ENCODE measurements at regions not wholly inside any gene's neighbourhood (a gene's known extent, or its start where the extent isn't known, plus 50 kb on each side); places are given as distances from the start of the nearest gene placed in this dataset.

DNA sequence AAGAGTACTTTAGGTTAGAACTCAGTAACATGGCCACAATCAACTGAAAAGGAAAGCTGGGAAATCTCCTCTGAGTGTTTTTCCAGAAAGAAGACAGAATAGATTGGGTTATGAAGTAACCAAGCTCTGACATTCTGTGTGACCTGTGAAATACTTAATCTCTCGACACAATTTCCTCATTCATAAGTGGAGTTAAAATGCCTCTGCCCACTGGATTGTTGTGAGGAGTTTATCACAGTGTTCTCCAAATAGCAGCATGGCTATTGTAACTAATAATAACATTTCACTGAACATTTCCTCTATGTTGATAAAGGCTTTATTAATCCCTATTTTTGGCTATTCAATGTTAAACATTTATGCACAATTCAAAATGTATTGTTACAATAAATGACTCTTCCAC is 311.0 kb downstream of the GABRB2 start:
- CTCF ChIA-PET, result no interaction called here
- H3K4me3 Mint-ChIP-seq, result no peak overlapping the region
- H3K27me3 Mint-ChIP-seq, result no peaks in the 10 kb centered on the region
- H3K27ac Mint-ChIP-seq, result no peak overlapping the region
- H3K36me3 Mint-ChIP-seq (ENCODE audit: low read depth), result no peaks in the 10 kb centered on the region
- DNase-seq, result no peak
- no peaks in the 10 kb centered on the region for H3K9me3 Mint-ChIP-seq
- H3K4me1 Mint-ChIP-seq, result no peaks in the 10 kb centered on the region
- POLR2A ChIA-PET, result no interaction called here

DNA sequence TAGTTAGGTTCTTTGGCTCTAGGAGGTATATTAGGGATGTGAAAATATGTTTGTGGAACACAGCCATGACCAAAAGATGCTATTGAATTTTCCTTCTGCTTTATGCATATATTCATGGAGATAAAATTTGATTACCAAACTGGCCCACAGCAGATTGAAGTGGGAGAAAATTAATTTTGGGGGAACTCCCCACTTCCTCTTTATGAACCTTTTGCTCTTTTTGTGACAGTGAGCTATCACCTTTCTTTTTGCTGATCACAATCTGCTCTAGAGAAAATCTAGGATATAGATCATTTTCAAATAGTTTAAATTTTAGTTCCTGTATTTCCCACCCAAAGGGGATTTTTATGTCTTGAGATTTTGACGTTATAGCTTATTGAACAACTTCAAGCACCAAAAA is 313.0 kb downstream of the GABRB2 start:
- DNase-seq, result no peak
- Mint-ChIP-seq H3K27ac (no peak overlapping the region), H3K4me3 (no peak overlapping the region), H3K27me3 (no peaks in the 10 kb centered on the region), H3K4me1 (no peaks in the 10 kb centered on the region), H3K36me3 (ENCODE audit: low read depth) (no peaks in the 10 kb centered on the region), H3K9me3 (no peaks in the 10 kb centered on the region)
- CTCF ChIA-PET, result no interaction called here
- POLR2A ChIA-PET, result no interaction called here

DNA sequence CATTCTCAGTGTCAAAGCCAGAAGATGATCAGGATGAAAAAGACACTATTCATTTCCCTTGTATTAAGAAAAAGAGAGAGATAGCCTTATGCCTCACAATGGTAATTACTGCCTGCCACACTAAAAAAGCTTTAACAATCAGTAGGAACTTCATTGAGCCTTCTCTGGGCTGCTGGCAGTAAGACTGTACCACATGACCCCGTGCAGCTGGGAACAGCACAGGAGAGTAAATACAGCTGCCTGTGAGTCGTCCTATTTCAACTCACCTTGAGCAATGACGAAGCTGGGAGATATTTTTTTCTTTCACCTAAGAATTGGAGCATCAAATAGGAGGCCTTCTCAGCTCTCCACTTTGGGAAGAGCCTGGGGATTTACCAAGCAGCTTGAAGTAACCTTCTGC is 316.3 kb downstream of the GABRB2 start:
- H3K36me3 Mint-ChIP-seq (ENCODE audit: low read depth), result no peaks in the 10 kb centered on the region
- DNase-seq, result no peak
- H3K4me3 Mint-ChIP-seq, result no peak overlapping the region
- H3K4me1 Mint-ChIP-seq, result no peaks in the 10 kb centered on the region
- H3K27me3 Mint-ChIP-seq, result no peaks in the 10 kb centered on the region
- H3K27ac Mint-ChIP-seq, result no peak overlapping the region
- H3K9me3 Mint-ChIP-seq, result no peaks in the 10 kb centered on the region
- ChIA-PET CTCF (no interaction called here), POLR2A (no interaction called here)

DNA sequence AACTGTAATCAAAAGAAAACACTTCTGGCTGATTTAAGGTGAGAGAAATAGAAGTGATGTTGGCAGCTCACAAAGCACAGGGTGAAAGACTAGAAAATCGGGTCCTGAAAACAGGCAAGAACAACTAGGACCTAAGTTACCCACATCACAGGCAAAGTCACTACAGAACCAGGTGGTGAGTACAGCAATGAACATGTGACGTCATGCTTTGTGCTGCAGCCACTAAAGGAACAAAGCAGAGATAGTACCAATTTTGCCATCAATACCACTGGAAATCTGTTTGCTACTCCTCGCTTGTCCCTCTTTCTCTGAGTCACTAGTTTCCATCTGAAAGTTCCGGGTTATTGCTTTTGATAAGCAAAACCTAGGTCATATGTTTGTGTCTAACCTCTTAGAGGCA is 326.7 kb downstream of the GABRB2 start:
- ChIA-PET CTCF (no interaction called here), POLR2A (no interaction called here)
- H3K36me3 Mint-ChIP-seq (ENCODE audit: low read depth), result no peaks in the 10 kb centered on the region
- H3K4me3 Mint-ChIP-seq, result no peak overlapping the region
- no peaks in the 10 kb centered on the region for H3K9me3 Mint-ChIP-seq
- DNase-seq, result no peak
- no peak overlapping the region for H3K27ac Mint-ChIP-seq
- no peaks in the 10 kb centered on the region for H3K27me3 Mint-ChIP-seq
- no peaks in the 10 kb centered on the region for H3K4me1 Mint-ChIP-seq

DNA sequence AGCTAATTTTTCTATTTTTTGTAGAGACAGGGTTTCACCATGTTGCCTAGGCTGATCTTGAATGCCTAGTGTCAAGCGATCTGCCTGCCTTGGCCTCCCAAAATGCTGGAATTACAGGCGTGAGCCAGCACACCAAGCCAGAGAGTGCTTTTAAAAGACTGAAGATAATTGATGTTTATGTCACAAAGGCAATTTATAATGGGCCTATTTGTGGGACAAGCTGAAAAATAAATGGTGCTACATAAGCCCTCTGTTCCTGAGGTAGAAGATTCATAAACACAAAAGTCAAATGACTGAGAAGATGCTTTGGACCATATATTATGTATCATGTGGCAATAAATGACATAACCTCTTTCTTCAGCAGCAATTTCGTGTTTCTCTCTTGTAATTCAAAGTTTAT is 329.6 kb downstream of the GABRB2 start:
- Mint-ChIP-seq H3K9me3 (no peaks in the 10 kb centered on the region), H3K27me3 (no peaks in the 10 kb centered on the region), H3K27ac (no peak overlapping the region), H3K36me3 (ENCODE audit: low read depth) (no peaks in the 10 kb centered on the region), H3K4me3 (no peak overlapping the region), H3K4me1 (no peaks in the 10 kb centered on the region)
- CTCF ChIA-PET, result no interaction called here
- POLR2A ChIA-PET, result no interaction called here
- DNase-seq, result no peak

DNA sequence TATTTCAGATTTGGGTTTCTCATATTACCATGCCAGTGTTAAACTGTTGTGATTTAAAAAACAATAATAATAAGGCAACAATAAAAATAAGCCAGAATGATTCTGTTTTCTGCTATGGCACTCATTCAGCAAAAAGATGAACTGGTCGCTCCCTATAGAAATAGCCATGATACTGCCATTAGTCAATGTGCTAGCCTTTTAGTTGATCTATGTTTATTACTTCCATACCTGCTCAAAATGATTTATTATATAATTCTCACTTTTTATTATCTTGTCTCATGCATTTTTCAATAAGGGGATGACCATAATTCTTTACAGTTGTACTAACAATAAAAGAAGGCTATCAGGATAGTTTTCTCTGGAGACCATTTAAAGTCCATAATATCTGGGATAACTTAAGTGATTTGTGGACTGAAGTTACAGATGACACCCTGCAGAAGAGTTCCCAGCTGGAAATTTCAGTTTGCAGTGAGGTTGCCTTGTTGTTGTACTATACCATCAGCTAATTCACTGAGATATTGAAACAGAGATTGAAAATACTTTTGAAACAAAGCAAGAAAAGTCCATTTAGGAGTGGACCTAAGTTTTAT is 334.3 kb downstream of the GABRB2 start:
- Mint-ChIP-seq H3K36me3 (ENCODE audit: low read depth) (no peaks in the 10 kb centered on the region), H3K4me1 (no peaks in the 10 kb centered on the region), H3K27me3 (no peaks in the 10 kb centered on the region), H3K27ac (no peak overlapping the region), H3K9me3 (no peaks in the 10 kb centered on the region), H3K4me3 (no peak overlapping the region)
- CTCF ChIA-PET, result no interaction called here
- POLR2A ChIA-PET, result no interaction called here
- no peak for DNase-seq

DNA sequence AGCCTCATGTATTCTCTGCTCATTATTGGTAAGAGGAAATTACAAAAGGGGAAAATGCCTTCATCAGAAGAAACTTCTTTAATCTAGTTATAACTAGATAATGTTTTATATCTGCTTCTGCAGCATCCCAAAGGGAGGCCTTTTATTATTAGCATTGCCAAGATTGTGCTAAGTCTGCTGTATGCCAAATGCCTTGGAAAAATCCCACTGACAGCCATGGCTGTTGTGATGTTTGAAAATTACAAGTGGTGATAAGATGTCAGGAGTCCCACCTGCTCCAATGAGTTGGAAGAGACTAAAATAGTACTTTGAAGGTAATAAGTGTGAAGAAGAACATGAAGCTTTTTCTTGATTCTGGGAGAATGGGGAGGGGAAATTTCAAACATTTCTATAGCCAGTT is 345.0 kb downstream of the GABRB2 start:
- H3K4me3 Mint-ChIP-seq, result no peak overlapping the region
- no peak overlapping the region for H3K27ac Mint-ChIP-seq
- CTCF ChIA-PET, result no interaction called here
- H3K9me3 Mint-ChIP-seq, result no peaks in the 10 kb centered on the region
- DNase-seq, result no peak
- H3K27me3 Mint-ChIP-seq, result no peaks in the 10 kb centered on the region
- POLR2A ChIA-PET, result no interaction called here
- no peaks in the 10 kb centered on the region for H3K36me3 Mint-ChIP-seq (ENCODE audit: low read depth)
- no peaks in the 10 kb centered on the region for H3K4me1 Mint-ChIP-seq

DNA sequence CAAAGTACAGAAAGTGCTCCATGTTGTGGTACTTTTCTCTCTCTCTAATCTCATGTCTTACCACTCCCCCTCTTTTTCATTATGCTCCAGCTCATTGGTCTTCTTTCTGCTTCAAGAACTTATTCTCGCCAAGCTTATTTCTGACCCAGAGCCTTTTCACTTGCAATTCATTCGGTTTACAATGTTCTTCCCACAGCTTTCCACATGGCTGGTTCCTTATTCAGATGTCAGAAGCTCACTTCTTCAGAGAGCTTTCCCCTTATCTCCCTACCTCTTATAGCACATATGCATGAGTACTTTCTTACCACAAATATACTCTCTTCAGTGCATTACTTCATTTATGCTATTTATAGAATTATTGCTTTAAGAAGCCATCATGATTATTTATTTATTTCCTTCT is 338.8 kb upstream of the ATP10B start:
- H3K9me3 Mint-ChIP-seq, result no peaks in the 10 kb centered on the region
- no peaks in the 10 kb centered on the region for H3K27me3 Mint-ChIP-seq
- ChIA-PET CTCF (no interaction called here), POLR2A (no interaction called here)
- DNase-seq, result no peak
- no peak overlapping the region for H3K4me3 Mint-ChIP-seq
- H3K4me1 Mint-ChIP-seq, result no peaks in the 10 kb centered on the region
- no peaks in the 10 kb centered on the region for H3K36me3 Mint-ChIP-seq (ENCODE audit: low read depth)
- no peak overlapping the region for H3K27ac Mint-ChIP-seq

DNA sequence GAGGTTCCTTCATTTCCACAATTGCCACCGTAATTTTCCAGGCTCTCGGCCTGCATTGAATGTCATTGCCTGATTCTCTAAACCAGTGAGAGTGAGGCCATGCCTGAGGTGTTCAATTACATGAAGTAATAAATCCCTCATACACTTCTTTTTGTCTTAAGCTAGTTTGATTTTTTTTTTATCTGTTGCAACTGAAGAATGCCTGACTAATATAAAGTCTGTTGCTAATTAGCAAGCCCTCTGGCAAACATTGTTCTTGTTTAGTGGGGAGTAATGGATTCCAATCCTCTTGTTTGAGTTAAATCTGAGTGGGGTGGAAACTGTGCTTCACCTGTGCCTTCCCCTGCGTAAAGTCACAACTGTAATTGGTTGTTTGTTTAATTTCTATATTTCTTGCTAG is 338.1 kb upstream of the ATP10B start:
- no peaks in the 10 kb centered on the region for H3K27me3 Mint-ChIP-seq
- POLR2A ChIA-PET, result no interaction called here

DNA sequence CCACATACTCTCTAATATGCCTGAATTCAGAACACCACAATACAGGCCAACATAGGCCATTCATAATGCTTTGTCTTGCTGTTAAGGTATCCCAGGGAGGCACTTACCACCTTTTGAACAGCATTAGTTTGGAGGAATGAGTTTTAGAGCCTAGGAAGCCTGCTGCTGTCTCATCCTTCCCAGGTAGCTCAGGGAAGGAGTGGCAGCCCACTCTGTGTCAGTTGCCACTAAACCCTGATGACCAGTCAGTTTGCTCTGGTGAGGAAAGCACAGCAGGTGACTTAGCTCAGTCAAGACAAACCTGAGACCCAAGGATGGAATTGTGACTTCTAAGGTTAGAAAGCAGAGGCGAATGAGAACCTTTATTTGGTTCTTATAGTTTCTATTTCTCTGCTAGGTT is 337.4 kb upstream of the ATP10B start:
- Mint-ChIP-seq H3K27me3 (no peaks in the 10 kb centered on the region), H3K9me3 (no peaks in the 10 kb centered on the region), H3K36me3 (ENCODE audit: low read depth) (no peaks in the 10 kb centered on the region), H3K4me1 (no peaks in the 10 kb centered on the region), H3K4me3 (no peak overlapping the region), H3K27ac (no peak overlapping the region)
- DNase-seq, result no peak
- CTCF ChIA-PET, result no interaction called here
- POLR2A ChIA-PET, result no interaction called here

More for the DNA sequence above, 338.1 kb upstream of the ATP10B start:
- no peaks in the 10 kb centered on the region for H3K9me3 Mint-ChIP-seq
- H3K27ac Mint-ChIP-seq, result no peak overlapping the region
- CTCF ChIA-PET, result no interaction called here
- no peaks in the 10 kb centered on the region for H3K4me1 Mint-ChIP-seq
- DNase-seq, result no peak
- no peak overlapping the region for H3K4me3 Mint-ChIP-seq
- H3K36me3 Mint-ChIP-seq (ENCODE audit: low read depth), result no peaks in the 10 kb centered on the region

DNA sequence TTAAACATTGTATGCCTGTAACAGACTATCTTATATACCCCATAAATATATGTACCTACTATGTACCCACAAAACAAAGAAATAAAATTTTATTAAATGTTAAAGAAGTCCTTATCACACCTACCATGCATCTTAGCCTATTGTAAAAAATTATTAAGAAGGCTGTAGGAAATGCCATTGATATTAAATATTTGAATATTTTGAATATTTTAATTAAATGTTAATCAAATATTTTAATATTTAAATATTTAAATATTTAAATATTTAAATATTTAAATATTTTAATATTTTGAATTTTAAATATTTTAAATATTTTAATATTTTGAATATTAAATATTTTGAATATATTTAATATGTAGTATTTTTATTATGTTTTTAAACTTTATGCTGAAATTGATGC is 331.5 kb upstream of the ATP10B start:
- H3K27me3 Mint-ChIP-seq, result no peaks in the 10 kb centered on the region
- no peak for DNase-seq
- POLR2A ChIA-PET, result no interaction called here
- H3K36me3 Mint-ChIP-seq (ENCODE audit: low read depth), result no peaks in the 10 kb centered on the region
- H3K9me3 Mint-ChIP-seq, result no peaks in the 10 kb centered on the region
- no peak overlapping the region for H3K4me3 Mint-ChIP-seq
- CTCF ChIA-PET, result no interaction called here
- no peaks in the 10 kb centered on the region for H3K4me1 Mint-ChIP-seq
- H3K27ac Mint-ChIP-seq, result no peak overlapping the region

DNA sequence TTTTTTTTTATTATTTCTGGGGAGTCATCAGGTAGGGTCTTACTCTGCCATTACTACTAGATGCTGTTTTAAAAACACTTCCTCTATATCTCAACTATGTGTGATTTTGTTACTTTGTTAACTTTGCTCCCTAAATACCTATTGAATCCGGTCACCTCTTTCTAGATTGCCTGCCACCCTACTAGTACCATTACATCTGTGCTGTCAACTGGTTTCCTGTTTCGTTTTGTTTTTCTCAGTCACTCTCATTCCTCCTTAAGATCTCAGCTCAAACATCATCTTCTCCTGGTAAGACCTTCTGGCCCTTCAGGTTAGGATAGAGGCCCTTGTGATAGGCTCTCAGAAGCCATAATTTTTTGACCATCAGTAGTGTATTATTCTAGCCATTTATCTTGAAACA is 324.2 kb upstream of the ATP10B start:
- DNase-seq, result no peak
- CTCF ChIA-PET, result no interaction called here
- H3K27ac Mint-ChIP-seq, result no peak overlapping the region
- no peaks in the 10 kb centered on the region for H3K36me3 Mint-ChIP-seq (ENCODE audit: low read depth)
- POLR2A ChIA-PET, result no interaction called here
- no peaks in the 10 kb centered on the region for H3K4me1 Mint-ChIP-seq
- no peak overlapping the region for H3K4me3 Mint-ChIP-seq
- H3K27me3 Mint-ChIP-seq, result no peaks in the 10 kb centered on the region
- H3K9me3 Mint-ChIP-seq, result no peaks in the 10 kb centered on the region

DNA sequence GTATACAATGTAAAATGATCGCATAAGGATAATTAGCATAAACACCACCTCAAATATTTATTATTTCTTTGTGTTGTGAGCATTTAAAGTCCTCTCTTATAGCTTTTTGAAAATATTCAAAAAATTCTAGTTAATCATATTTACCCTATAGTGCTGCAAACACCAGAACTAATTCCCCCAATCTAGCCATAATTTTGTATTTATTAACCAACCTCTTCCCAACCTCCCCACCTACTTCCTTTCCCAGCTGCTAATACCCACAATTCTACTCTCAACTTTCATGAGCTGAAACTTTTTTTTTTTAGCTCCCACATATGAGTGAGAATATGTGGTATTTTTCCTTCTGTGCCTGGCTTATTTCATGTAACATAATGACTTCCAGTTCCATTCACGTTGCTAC is 317.8 kb upstream of the ATP10B start:
- H3K4me1 Mint-ChIP-seq, result no peaks in the 10 kb centered on the region
- H3K4me3 Mint-ChIP-seq, result no peak overlapping the region
- no peak for DNase-seq
- no peaks in the 10 kb centered on the region for H3K27me3 Mint-ChIP-seq
- H3K36me3 Mint-ChIP-seq (ENCODE audit: low read depth), result no peaks in the 10 kb centered on the region
- no peak overlapping the region for H3K27ac Mint-ChIP-seq
- CTCF ChIA-PET, result no interaction called here
- POLR2A ChIA-PET, result no interaction called here
- peaks cover 3% of the 10 kb centered on the region for H3K9me3 Mint-ChIP-seq

DNA sequence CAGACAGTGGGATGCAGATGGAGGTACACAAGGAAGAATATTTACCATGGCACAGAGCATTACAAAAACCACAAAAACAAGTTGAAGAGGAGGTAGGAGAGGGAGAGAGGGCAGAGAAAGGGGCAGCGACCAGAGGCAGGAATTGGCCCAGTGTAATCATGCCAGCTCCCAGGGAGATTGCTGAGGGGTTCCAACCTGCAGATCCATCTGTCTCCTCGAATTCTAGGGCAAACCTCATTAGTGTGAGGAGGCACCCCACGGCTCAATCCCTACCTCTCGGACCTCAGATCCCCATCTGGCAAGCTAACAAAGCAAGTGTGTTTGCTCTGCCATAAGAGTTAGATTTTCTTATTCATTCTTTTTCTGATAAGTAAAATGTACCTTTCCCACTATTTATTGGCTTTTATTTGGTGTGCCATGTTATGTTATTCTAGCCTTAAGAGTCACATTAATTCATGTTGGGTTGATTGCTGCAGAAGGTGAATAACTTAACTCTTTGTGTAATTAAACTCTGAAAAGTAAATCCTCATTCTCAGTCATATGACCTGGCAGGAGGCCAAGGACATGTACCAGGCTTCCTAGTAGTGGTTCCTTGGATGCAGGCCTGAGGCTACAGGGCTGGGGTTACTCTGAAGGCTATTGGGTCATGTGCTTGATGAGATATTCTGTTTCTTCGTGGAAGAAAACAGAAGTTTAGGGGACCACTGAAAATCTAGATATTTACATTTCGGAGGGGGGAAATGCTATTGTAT is 315.2 kb upstream of the ATP10B start:
- Mint-ChIP-seq H3K9me3 (peaks cover 7% of the 10 kb centered on the region), H3K27ac (no peak overlapping the region), H3K27me3 (no peaks in the 10 kb centered on the region), H3K4me3 (no peak overlapping the region), H3K4me1 (no peaks in the 10 kb centered on the region), H3K36me3 (ENCODE audit: low read depth) (no peaks in the 10 kb centered on the region)
- no peak for DNase-seq
- ChIA-PET POLR2A (interaction anchor here (0.6 kb wide), 1 partner anchor 462 kb away, joined by 4 read pairs; no protein-coding TSS in a partner anchor), CTCF (no interaction called here)
